OCI-LY7 (cell line): ENCODE measurements at regions not wholly inside any gene's neighbourhood (a gene's known extent, or its start where the extent isn't known, plus 50 kb on each side); places are given as distances from the start of the nearest gene placed in this dataset.

Experiments
- BruUV-seq: library from RNA; stranded (reverse); fragments of 400-500 nt; replicated peaks from 2 replicates; lab custom pipeline; 2021; lab: Mats Ljungman, UMichigan
- CTCF ChIA-PET: fragments of 300-600 bp; sonication (Branson Sonifier 250); formaldehyde crosslinking; loops from one replicate; lab custom pipeline; 2022; ENCODE audit warnings: antibody characterized with exemption; ENCODE audit not compliant: unreplicated experiment; lab: Charles Lee
- POLR2A ChIA-PET: fragments of 300-600 bp; sonication (Branson Sonifier 250); formaldehyde crosslinking; loops from one replicate; lab custom pipeline; 2022; ENCODE audit warnings: antibody characterized with exemption; lab: Charles Lee
- DNase-seq: peaks from one replicate; pipeline ENCODE4 v3.0.0-alpha.2; 2015; ENCODE audit warnings: low spot score
- H2AFZ ChIP-seq: fragments of 200-600 bp; sonication (generic), shearing (Covaris generic); 2 replicates; pipeline ENCODE4 v1.6.1; 2014; ENCODE audit warnings: mild to moderate bottlenecking, antibody characterized with exemption, low read length, moderate library complexity
- H3K27ac ChIP-seq: fragments of 200-600 bp; sonication (generic); 2 replicates; pipeline ENCODE4 v1.5.1; 2014; ENCODE audit warnings: mixed run types, low read depth, mild to moderate bottlenecking, moderate library complexity, low read length, inconsistent platforms; ENCODE audit not compliant: poor library complexity, severe bottlenecking
- H3K36me3 ChIP-seq: fragments of 200-600 bp; sonication (generic); 2 replicates; pipeline ENCODE4 v1.6.1; 2014; ENCODE audit warnings: mild to moderate bottlenecking, antibody characterized with exemption, low read length, moderate library complexity, mixed read lengths; ENCODE audit not compliant: insufficient read depth
- H3K4me1 ChIP-seq: fragments of 200-600 bp; sonication (generic); 2 replicates; pipeline ENCODE4 v1.5.1; 2014; ENCODE audit warnings: mild to moderate bottlenecking, low read length; ENCODE audit not compliant: insufficient read depth, poor library complexity, severe bottlenecking
- H3K4me2 ChIP-seq: fragments of 200-600 bp; sonication (generic); 2 replicates; pipeline ENCODE4 v1.6.1; 2014; ENCODE audit warnings: mild to moderate bottlenecking, low read length
- H3K4me3 ChIP-seq: fragments of 200-600 bp; sonication (generic); 2 replicates; pipeline ENCODE4 v1.5.1; 2014; ENCODE audit warnings: mild to moderate bottlenecking, low read depth, low read length; ENCODE audit not compliant: poor library complexity, severe bottlenecking
- H3K79me2 ChIP-seq: fragments of 200-600 bp; sonication (generic); 2 replicates; pipeline ENCODE4 v1.6.1; 2016; ENCODE audit warnings: low read depth, mild to moderate bottlenecking, low read length, moderate library complexity, mixed read lengths; ENCODE audit not compliant: insufficient read depth
- H3K9me2 ChIP-seq: fragments of 200-600 bp; sonication (generic); 2 replicates; pipeline ENCODE4 v1.6.1; 2016; ENCODE audit warnings: mild to moderate bottlenecking, low read length, mixed read lengths; ENCODE audit not compliant: insufficient read depth
- H3K9me3 ChIP-seq: fragments of 200-600 bp; sonication (generic); 2 replicates; pipeline ENCODE4 v1.6.1; 2014; ENCODE audit warnings: mild to moderate bottlenecking, mixed run types, low read length, mixed read lengths
- H4K20me1 ChIP-seq: fragments of 200-600 bp; sonication (generic); 2 replicates; pipeline ENCODE4 v1.6.1; 2014; ENCODE audit warnings: mild to moderate bottlenecking, antibody characterized with exemption, low read length, moderate library complexity, mixed read lengths; ENCODE audit not compliant: insufficient read depth
- CTCF ChIP-seq: fragments of 200-600 bp; sonication (generic); conservative IDR thresholded peaks from 2 replicates; pipeline ENCODE4 v1.5.1; 2014; ENCODE audit warnings: mild to moderate bottlenecking, antibody characterized with exemption, low read length, moderate library complexity, mixed read lengths
- EZH2phosphoT487 ChIP-seq: fragments of 200-600 bp; sonication (generic); IDR thresholded peaks from 2 replicates; pipeline ENCODE4 v1.6.1; 2018; ENCODE audit warnings: low read depth, borderline replicate concordance, mild to moderate bottlenecking, mixed run types, antibody characterized with exemption, low read length, moderate library complexity, mixed read lengths
- intact Hi-C: fragments of 100-400 bp; cut with micrococcal nuclease; formaldehyde crosslinking; loops from one replicate; pipeline ENCODE4 v1.10.0; 2022; ENCODE audit not compliant: unreplicated experiment

- no TSS peak for BruUV-seq
- ChIA-PET CTCF (no interaction called here), POLR2A (interaction anchor here (0.6 to 1.4 kb wide), 3 partner anchors 9 to 45 kb away, joined by 3 read pairs; no protein-coding TSS in a partner anchor)
- Histone ChIP-seq H2AFZ (no peak overlapping the region), H3K9me3 (no peaks in the 10 kb centered on the region), H4K20me1 (no peaks in the 10 kb centered on the region), H3K9me2 (no peaks in the 10 kb centered on the region), H3K4me3 (no peak overlapping the region), H3K79me2 (no peaks in the 10 kb centered on the region), H3K4me2 (no peak overlapping the region), H3K4me1 (no peaks in the 10 kb centered on the region), H3K27ac (no peak overlapping the region), H3K36me3 (no peaks in the 10 kb centered on the region)
- DNase-seq, result no peak
- intact Hi-C loops, result no loop called here
- TF ChIP-seq EZH2phosphoT487 (no peak), CTCF (no peak)
Observed at GRCh38 chr4:55251342-55251741, 94.7 kb upstream of the SRD5A3 start.

DNA sequence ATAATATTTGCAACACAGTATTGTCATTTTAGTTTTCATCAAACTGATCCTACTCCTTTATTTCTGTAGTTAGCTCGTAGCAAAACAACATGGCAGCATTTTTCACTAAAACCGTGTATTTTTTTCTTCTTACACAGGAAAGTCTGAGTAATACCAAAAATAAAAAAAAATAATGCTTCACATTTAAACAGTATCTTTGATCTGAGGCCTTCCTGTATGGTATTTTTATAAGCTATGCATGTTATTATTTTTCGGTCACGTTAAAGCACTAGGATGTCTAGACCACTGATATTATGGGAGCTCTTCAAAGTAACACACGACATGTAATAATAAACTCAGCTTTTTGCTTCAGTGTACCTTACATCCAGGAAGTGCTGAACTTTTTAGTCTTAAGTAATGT lies 94.1 kb upstream of the SRD5A3 start:
- Histone ChIP-seq H4K20me1 (no peaks in the 10 kb centered on the region), H3K36me3 (no peaks in the 10 kb centered on the region), H3K4me1 (no peaks in the 10 kb centered on the region), H3K9me3 (no peaks in the 10 kb centered on the region), H3K79me2 (no peaks in the 10 kb centered on the region), H3K27ac (no peak overlapping the region), H3K9me2 (no peaks in the 10 kb centered on the region), H3K4me2 (no peak overlapping the region), H3K4me3 (no peak overlapping the region), H2AFZ (no peak overlapping the region)
- TF ChIP-seq CTCF (no peak), EZH2phosphoT487 (no peak)
- CTCF ChIA-PET, result no interaction called here
- BruUV-seq, result no TSS peak
- POLR2A ChIA-PET, result interaction anchor here (0.6 to 1.4 kb wide), 2 partner anchors 9 to 26 kb away, joined by 3 read pairs; no protein-coding TSS in a partner anchor
- no peak for DNase-seq
- intact Hi-C loops, result no loop called here

GRCh38 chr4:55253948-55254593 lies 92.0 kb upstream of the SRD5A3 start:
- intact Hi-C loops, result no loop called here
- ChIA-PET CTCF (no interaction called here), POLR2A (no interaction called here)
- Histone ChIP-seq H3K4me2 (no peak overlapping the region), H4K20me1 (no peaks in the 10 kb centered on the region), H3K27ac (no peak overlapping the region), H3K36me3 (no peaks in the 10 kb centered on the region), H3K9me2 (no peaks in the 10 kb centered on the region), H3K9me3 (no peaks in the 10 kb centered on the region), H2AFZ (no peak overlapping the region), H3K4me3 (no peak overlapping the region), H3K4me1 (no peaks in the 10 kb centered on the region), H3K79me2 (no peaks in the 10 kb centered on the region)
- no peak for DNase-seq
- BruUV-seq, result no TSS peak
- TF ChIP-seq EZH2phosphoT487 (no peak), CTCF (no peak)
